HepG2 (cell line): ENCODE measurements at regions not wholly inside any gene's neighbourhood (a gene's known extent, or its start where the extent isn't known, plus 50 kb on each side); places are given as distances from the start of the nearest gene placed in this dataset.

Experiments
- ATAC-seq: fragments of 200-7000 bp; cut with Tn5 transposase; 3 replicates; pipeline ENCODE4 v1.9.1; 2020; ENCODE audit warnings: mild to moderate bottlenecking, moderate library complexity
- BruUV-seq: library from RNA; stranded (reverse); fragments of 400-500 nt; replicated peaks from 2 replicates; lab custom pipeline; 2021; lab: Mats Ljungman, UMichigan
- CTCF ChIA-PET: fragments of 300-600 bp; formaldehyde crosslinking; extraction: SDS; loops from one replicate; lab custom pipeline; 2021; ENCODE audit warnings: low total read pairs, inconsistent platforms, low intra/inter-chr PET ratio; lab: Yijun Ruan, JAX
- POLR2A ChIA-PET: fragments of 350-600 bp; sonication (Branson Sonifier 250); formaldehyde crosslinking; loops from one replicate; lab custom pipeline; 2020; ENCODE audit warnings: antibody characterized with exemption, inconsistent platforms; lab: Yijun Ruan, JAX
- DNase-seq: peaks from one replicate; pipeline ENCODE4 v3.0.0-alpha.2; 2015; ENCODE audit warnings: low spot score
- FAIRE-seq: peaks from 3 replicates; lab custom pipeline; 2011; peaks lifted over from hg19 to GRCh38; lab: Jason Lieb, UNC
- H2AFZ ChIP-seq: one replicate; pipeline ENCODE4 v1.6.1; 2011; ENCODE audit warnings: low read length, inconsistent platforms
- H3K27ac ChIP-seq: fragments of 300-600 bp; 3 replicates; pipeline ENCODE4 v1.8.0; 2011; ENCODE audit warnings: mixed run types, mild to moderate bottlenecking, mixed read lengths, low read length, inconsistent platforms; ENCODE audit not compliant: insufficient read depth; ENCODE audit errors: extremely low read length
- H3K27me3 ChIP-seq, 2 experiments: fragments of 200-600 bp in 1 of 2; 2 replicates in 1 of 2; 3 replicates in 1 of 2; pipeline versions ENCODE4 v1.6.0 to v1.8.0; 2011; ENCODE audit warnings: low read length in 2 of 2, mild to moderate bottlenecking in 2 of 2, moderate library complexity in 2 of 2, inconsistent platforms in 1 of 2; ENCODE audit not compliant: insufficient read depth in 2 of 2, control insufficient read depth in 1 of 2
- H3K36me3 ChIP-seq, 2 experiments: fragments of 200-600 bp in 1 of 2; replicated peaks in 1 of 2; 2 replicates in 1 of 2; 3 replicates in 1 of 2; pipeline versions ENCODE4 v1.5.1 to v1.8.0; 2011; ENCODE audit warnings: low read length in 2 of 2, inconsistent platforms in 1 of 2; ENCODE audit not compliant: insufficient read depth in 2 of 2, control insufficient read depth in 1 of 2
- H3K4me1 ChIP-seq: 2 replicates; pipeline ENCODE4 v1.5.1; 2012; ENCODE audit warnings: low read length, inconsistent platforms; ENCODE audit not compliant: insufficient read depth
- H3K4me2 ChIP-seq: 2 replicates; pipeline ENCODE4 v1.6.0; 2011; ENCODE audit warnings: low read depth, low read length, inconsistent platforms
- H3K4me3 ChIP-seq, 3 experiments: fragments of 200-600 bp in 1 of 3; sonication (generic), shearing (Covaris generic) in 1 of 3; replicated peaks in 1 of 3; 2 replicates each; pipeline ENCODE4 v1.5.1; 2011 to 2016; ENCODE audit warnings: low read length in 3 of 3, inconsistent platforms in 2 of 3, low read depth in 2 of 3, mild to moderate bottlenecking in 2 of 3, control low read depth in 1 of 3, mixed read lengths in 1 of 3; ENCODE audit not compliant: insufficient read depth in 1 of 3
- H3K79me2 ChIP-seq: one replicate; pipeline ENCODE4 v1.6.1; 2011; ENCODE audit warnings: low read length, inconsistent platforms; ENCODE audit not compliant: insufficient read depth
- H3K9ac ChIP-seq: 2 replicates; pipeline ENCODE4 v1.6.0; 2011; ENCODE audit warnings: mild to moderate bottlenecking, low read depth, low read length, inconsistent platforms; ENCODE audit not compliant: insufficient read depth
- H3K9me3 ChIP-seq: 2 replicates; pipeline ENCODE4 v1.5.1; 2012; ENCODE audit warnings: mild to moderate bottlenecking, low read length
- H4K20me1 ChIP-seq: 2 replicates; pipeline ENCODE4 v1.6.0; 2011; ENCODE audit warnings: inconsistent platforms, mild to moderate bottlenecking, low read length, moderate library complexity; ENCODE audit not compliant: insufficient read depth
- BCL6 ChIP-seq: IDR thresholded peaks from 2 replicates; pipeline ENCODE4 v1.6.1; 2016; ENCODE audit warnings: missing genetic modification reagents, missing compliant biosample characterization
- CREB1 ChIP-seq, 2 experiments: fragments of 450-650 bp in 1 of 2; IDR thresholded peaks; 2 replicates each; pipeline ENCODE4 v1.6.1; 2016 to 2017; ENCODE audit warnings: control low read depth in 1 of 2, mild to moderate bottlenecking in 1 of 2, missing compliant biosample characterization in 1 of 2, missing genetic modification characterization in 1 of 2
- GATA4 ChIP-seq: sonication (generic); IDR thresholded peaks from 2 replicates; pipeline ENCODE4 v1.6.1; 2016; ENCODE audit warnings: antibody characterized with exemption, low read depth, borderline replicate concordance
- ISL2 ChIP-seq: sonication (generic); formaldehyde crosslinking; IDR thresholded peaks from 2 replicates; pipeline ENCODE4 v1.5.0; 2020; ENCODE audit warnings: missing genetic modification reagents
- MIER2 ChIP-seq: IDR thresholded peaks from 2 replicates; pipeline ENCODE4 v1.6.1; 2016; ENCODE audit warnings: missing biosample characterization, missing genetic modification reagents
- MIER3 ChIP-seq: IDR thresholded peaks from 2 replicates; pipeline ENCODE4 v1.6.1; 2016; ENCODE audit warnings: missing compliant biosample characterization, borderline replicate concordance
- MTA1 ChIP-seq: sonication (generic); formaldehyde crosslinking; IDR thresholded peaks from 2 replicates; pipeline ENCODE4 v1.4.0; 2020; ENCODE audit warnings: missing genetic modification reagents, mild to moderate bottlenecking, borderline replicate concordance
- RNF2 ChIP-seq: fragments of 450-650 bp; conservative IDR thresholded peaks from 2 replicates; pipeline ENCODE4 v1.6.1; 2016; ENCODE audit warnings: low read depth
- SALL2 ChIP-seq: sonication (generic); formaldehyde crosslinking; IDR thresholded peaks from 2 replicates; pipeline ENCODE4 v1.8.1; 2023; ENCODE audit warnings: mild to moderate bottlenecking, missing genetic modification reagents, inconsistent platforms
- TCF12 ChIP-seq, 2 experiments: fragments of 450-650 bp in 1 of 2; sonication (generic) in 1 of 2; formaldehyde crosslinking in 1 of 2; IDR thresholded peaks; 2 replicates each; pipeline versions ENCODE4 v1.6.1 to v1.8.0; 2017 to 2022; ENCODE audit warnings: antibody characterized with exemption in 1 of 2, mild to moderate bottlenecking in 1 of 2, missing genetic modification reagents in 1 of 2, moderate library complexity in 1 of 2
- THAP9 ChIP-seq: sonication (generic); formaldehyde crosslinking; IDR thresholded peaks from 2 replicates; pipeline ENCODE4; 2020; ENCODE audit warnings: missing genetic modification reagents, mild to moderate bottlenecking, borderline replicate concordance
- ZFP41 ChIP-seq: sonication (generic); formaldehyde crosslinking; IDR thresholded peaks from 2 replicates; pipeline ENCODE4 v1.4.0; 2020; ENCODE audit warnings: mild to moderate bottlenecking, missing genetic modification reagents, borderline replicate concordance
- ZNF232 ChIP-seq: sonication (generic); formaldehyde crosslinking; IDR thresholded peaks from 2 replicates; pipeline ENCODE4 v1.4.0; 2020; ENCODE audit warnings: missing genetic modification reagents, borderline replicate concordance
- ZNF619 ChIP-seq: sonication (generic); formaldehyde crosslinking; IDR thresholded peaks from 2 replicates; pipeline ENCODE4 v1.4.0; 2020; ENCODE audit warnings: mild to moderate bottlenecking, missing genetic modification reagents
- ZNF710 ChIP-seq: sonication (generic); formaldehyde crosslinking; IDR thresholded peaks from 2 replicates; pipeline ENCODE4 v1.5.0; 2020; ENCODE audit warnings: mild to moderate bottlenecking, missing genetic modification reagents, borderline replicate concordance
- ZNF850 ChIP-seq: sonication (generic); formaldehyde crosslinking; conservative IDR thresholded peaks from 2 replicates; pipeline ENCODE4 v1.9.0; 2021; ENCODE audit warnings: mild to moderate bottlenecking, missing genetic modification reagents
- ZSCAN25 ChIP-seq: sonication (generic); formaldehyde crosslinking; IDR thresholded peaks from 2 replicates; pipeline ENCODE4 v1.8.0; 2022; ENCODE audit warnings: mild to moderate bottlenecking, missing genetic modification reagents
- in situ Hi-C: cut with HindIII; loops from 2 replicates; pipeline ENCODE4 v1.10.0; 2017; ENCODE audit warnings: low pct_unique_long_range_greater_than_20kb; ENCODE audit not compliant: extremely low pct_ligation_motif_present
- intact Hi-C: fragments of 100-400 bp; cut with micrococcal nuclease; formaldehyde crosslinking; loops from one replicate; pipeline ENCODE4 v1.10.0; 2022; ENCODE audit not compliant: unreplicated experiment

GRCh38 chr9:73753171-73753570 lies 601.5 kb downstream of the ANXA1 start:
- H4K20me1 ChIP-seq, result no peaks in the 10 kb centered on the region
- FAIRE-seq (no peak), ATAC-seq (no peak), DNase-seq (no peak)
- BruUV-seq, result no TSS peak
- POLR2A ChIA-PET, result no interaction called here
- H3K36me3 ChIP-seq, result no peaks in the 10 kb centered on the region
- H3K9ac ChIP-seq, result no peak overlapping the region
- H3K27ac ChIP-seq, result no peak overlapping the region
- H3K9me3 ChIP-seq, result no peaks in the 10 kb centered on the region
- H3K4me3 ChIP-seq, result no peak overlapping the region
- H2AFZ ChIP-seq, result no peak overlapping the region
- intact Hi-C loops (no loop called here), in situ Hi-C loops (no loop called here)
- no peak overlapping the region for H3K4me2 ChIP-seq
- no peaks in the 10 kb centered on the region for H3K79me2 ChIP-seq
- no peak for TF ChIP-seq GATA4
- TF ChIP-seq ZNF619 (CRISPR knock-in tag), result no peak
- no peak for TF ChIP-seq ZNF850 (CRISPR knock-in tag)
- TF ChIP-seq THAP9 (CRISPR knock-in tag), result no peak
- TF ChIP-seq MIER2 (CRISPR knock-in tag), result no peak
- no peak for TF ChIP-seq ZSCAN25 (CRISPR knock-in tag)
- TF ChIP-seq ZNF232 (CRISPR knock-in tag), result no peak
- TF ChIP-seq ZFP41 (CRISPR knock-in tag), result no peak
- TF ChIP-seq SALL2 (CRISPR knock-in tag), result no peak
- TF ChIP-seq ZNF710 (CRISPR knock-in tag), result no peak
- no peak for TF ChIP-seq ISL2 (CRISPR knock-in tag)
- TF ChIP-seq CREB1 (IDR thresholded peaks at IDR 0.05), result no peak
- TF ChIP-seq CREB1 (CRISPR knock-in tag; IDR thresholded peaks at IDR 0.05), result no peak
- no peak for TF ChIP-seq MTA1 (CRISPR knock-in tag)
- no peak for TF ChIP-seq MIER3 (CRISPR knock-in tag)
- TF ChIP-seq BCL6 (CRISPR knock-in tag), result no peak
- TF ChIP-seq RNF2, result no peak
- TF ChIP-seq TCF12 (IDR thresholded peaks at IDR 0.05), result no peak
- TF ChIP-seq TCF12 (CRISPR knock-in tag; IDR thresholded peaks at IDR 0.05), result no peak
- H3K4me1 ChIP-seq, result no peaks in the 10 kb centered on the region
- CTCF ChIA-PET, result no interaction called here
- H3K27me3 ChIP-seq, result no peaks in the 10 kb centered on the region
